ENCODE measurements at regions not wholly inside any gene's neighbourhood (a gene's known extent, or its start where the extent isn't known, plus 50 kb on each side); places are given as distances from the start of the nearest gene placed in this dataset.
A peak's percentile ranks its signal among the peaks of the same experiment; 100 is the strongest.

DNA sequence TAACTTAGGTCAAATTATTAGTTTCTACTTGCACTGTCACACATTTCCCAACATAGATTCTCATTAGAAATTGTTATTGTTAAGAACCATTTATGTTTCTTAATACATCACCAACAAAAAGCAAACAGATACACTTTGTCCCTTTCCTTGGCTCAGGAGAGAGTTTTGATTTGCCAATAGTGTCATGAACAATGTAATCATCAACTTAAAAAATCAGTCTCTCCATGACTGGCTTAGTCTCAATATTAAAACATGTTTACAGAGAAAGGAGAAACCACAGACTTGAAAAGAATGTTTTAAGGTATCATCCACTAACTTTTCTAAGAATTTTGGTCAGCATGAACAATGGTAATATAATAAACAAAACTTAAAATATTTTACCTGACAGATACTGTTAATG is 416.5 kb upstream of the KCNH7 start:
- TF ChIP-seq, protein P1, sequence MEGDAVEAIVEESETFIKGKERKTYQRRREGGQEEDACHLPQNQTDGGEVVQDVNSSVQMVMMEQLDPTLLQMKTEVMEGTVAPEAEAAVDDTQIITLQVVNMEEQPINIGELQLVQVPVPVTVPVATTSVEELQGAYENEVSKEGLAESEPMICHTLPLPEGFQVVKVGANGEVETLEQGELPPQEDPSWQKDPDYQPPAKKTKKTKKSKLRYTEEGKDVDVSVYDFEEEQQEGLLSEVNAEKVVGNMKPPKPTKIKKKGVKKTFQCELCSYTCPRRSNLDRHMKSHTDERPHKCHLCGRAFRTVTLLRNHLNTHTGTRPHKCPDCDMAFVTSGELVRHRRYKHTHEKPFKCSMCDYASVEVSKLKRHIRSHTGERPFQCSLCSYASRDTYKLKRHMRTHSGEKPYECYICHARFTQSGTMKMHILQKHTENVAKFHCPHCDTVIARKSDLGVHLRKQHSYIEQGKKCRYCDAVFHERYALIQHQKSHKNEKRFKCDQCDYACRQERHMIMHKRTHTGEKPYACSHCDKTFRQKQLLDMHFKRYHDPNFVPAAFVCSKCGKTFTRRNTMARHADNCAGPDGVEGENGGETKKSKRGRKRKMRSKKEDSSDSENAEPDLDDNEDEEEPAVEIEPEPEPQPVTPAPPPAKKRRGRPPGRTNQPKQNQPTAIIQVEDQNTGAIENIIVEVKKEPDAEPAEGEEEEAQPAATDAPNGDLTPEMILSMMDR (IDR thresholded peaks at IDR 0.05; ENCODE audit: low read depth, low read length), result no peak

DNA sequence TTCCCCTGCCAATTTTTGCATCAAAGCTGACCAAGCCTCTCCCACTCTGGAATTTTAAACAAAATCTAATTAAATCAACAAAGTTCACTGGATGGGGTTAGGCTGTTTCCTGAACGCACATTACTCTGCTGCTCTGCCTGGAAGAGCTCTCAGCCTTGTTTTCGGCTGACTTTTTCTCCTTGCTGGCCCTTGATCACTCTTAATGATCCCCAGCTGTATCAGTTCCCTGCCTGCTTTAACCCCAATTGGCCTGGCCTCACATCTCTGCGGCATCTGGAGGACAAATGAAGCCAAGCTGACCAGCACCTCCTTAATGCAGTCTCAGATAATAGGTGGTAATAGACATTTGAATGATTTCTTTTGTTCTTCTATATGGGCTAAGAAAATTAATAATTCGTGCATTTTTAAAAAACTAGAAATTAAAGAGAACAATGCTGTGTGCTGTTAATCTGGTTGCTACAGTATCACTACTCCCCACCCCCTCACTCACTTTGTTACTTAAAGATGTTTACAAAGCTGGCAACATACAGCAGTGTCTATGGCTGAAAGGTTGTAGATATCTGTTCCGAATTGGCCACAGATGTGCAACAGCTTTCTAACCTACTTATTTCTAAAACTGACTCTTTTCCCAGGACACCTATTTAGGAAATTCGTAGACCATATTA is 415.2 kb upstream of the KCNH7 start:
- TF ChIP-seq, protein P1 (IDR thresholded peaks at IDR 0.05; ENCODE audit: low read depth, low read length), result no peak
- peak; percentile 31 for DNase-seq (ENCODE audit: extremely low read depth, low read depth)

More for the DNA sequence above, 416.5 kb upstream of the KCNH7 start:
- DNase-seq (ENCODE audit: extremely low read depth, low read depth), result no peak

DNA sequence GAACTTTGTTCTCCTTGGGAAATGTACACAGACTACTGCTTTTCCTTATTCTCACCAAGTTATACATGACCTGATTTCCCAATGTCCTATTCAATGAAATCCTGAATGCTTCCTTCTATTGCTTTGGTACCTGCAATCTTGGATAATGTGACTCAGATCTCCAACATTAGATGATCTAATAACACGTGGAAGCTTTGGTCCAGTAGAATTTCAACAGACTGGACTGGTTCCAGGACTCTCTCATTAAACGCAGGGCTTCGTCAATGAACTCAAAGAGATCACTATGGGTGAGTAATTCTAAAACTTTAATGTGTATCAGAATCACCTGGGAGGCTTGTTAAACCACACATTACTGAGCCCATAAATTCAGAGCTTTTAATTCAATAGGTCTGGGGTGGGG is 413.6 kb upstream of the KCNH7 start:
- DNase-seq (ENCODE audit: extremely low read depth, low read depth), result no peak
- TF ChIP-seq, protein P1 (IDR thresholded peaks at IDR 0.05; ENCODE audit: low read depth, low read length), result no peak

DNA sequence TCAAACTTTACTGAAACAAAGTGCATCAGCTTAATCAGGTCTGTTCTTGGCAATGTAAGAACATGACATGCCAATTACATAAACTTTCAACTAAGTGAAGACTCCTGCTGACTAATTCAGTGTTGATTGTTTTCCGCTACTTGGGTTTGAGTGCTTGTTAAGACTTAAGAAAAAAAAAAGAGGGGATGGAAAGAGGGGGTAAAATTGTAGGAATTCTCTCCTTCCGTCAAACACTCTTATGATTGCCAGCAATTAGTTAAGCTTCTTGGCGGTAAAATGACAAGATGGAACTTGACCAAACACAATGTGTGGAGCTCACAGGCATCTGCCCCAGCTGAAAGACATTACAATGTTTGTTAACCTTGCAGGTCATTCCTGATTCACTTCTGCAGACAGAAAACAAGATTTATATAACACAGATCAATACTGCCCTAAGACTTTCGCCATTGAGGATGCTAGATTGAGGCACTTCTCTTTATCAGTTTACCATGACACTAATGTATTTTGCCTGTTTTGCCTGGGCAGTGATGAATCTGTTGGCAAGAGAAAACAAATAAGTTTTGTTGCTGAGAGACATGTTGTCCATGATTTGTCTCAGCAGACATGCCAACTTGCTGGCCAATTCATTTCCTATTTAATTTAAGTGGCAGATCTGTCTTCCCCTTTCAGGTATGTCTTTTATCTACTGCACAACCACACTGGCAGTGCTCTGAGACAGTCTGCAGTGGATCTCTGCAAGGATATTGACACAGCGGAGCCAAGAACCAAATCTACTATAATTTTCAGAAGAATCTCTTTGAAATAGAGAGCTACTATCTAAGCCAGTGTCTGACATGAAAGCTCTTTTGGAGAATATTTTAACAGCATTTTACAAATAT is 410.0 kb upstream of the KCNH7 start:
- DNase-seq (ENCODE audit: extremely low read depth, low read depth), result no peak
- TF ChIP-seq, protein P1 (IDR thresholded peaks at IDR 0.05; ENCODE audit: low read depth, low read length), result no peak

DNA sequence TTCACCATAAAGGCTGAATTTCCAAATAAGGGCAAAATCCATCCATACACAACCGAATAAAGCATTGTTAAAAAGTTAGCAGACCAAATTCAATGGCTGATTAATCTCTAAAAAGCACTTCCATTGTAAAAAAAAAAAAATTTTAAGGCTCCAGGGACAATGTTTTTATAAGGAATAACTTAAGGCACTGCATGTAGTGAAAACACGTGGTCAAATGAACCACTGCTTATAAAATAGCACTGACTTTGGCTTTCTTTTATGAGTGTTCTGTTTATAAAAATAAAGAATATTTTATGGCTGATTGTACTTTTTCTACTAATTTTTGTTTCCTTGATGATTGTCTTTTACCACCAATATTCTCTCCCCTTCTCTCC is 409.3 kb upstream of the KCNH7 start:
- no peak for DNase-seq (ENCODE audit: extremely low read depth, low read depth)
- TF ChIP-seq, protein P1 (IDR thresholded peaks at IDR 0.05; ENCODE audit: low read depth, low read length), result no peak

DNA sequence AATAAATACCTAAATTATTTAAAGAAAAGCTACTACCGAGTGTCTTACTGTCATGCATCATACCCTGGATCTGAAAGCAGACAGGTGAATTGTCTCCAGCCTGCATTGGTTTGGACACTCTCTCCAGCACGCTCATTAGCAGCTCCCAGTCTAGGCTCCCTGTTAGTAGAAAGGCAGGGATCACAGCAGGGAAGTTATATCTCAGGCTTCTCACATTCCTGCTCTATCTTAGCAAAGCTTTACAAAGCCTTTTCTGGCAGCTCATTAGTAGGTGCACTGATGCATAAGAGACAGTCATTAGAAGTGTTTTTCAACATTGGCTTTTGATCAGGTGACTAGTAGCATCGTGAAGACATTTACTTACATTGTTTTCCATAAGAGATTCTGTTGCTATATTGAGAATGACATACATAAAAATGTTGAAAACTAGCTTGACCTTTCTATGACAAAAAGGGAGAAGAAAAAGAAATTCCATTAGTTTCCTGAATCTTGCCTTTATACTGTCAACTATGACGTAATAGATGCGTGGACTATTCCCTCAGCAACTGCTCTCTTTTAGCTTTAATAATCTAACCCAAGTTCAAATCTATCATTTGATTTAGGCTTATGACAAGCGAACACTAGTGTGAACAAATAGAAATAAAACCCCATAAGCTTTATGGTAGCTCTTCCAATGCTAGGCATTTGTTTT is 408.7 kb upstream of the KCNH7 start:
- TF ChIP-seq, protein P1 (IDR thresholded peaks at IDR 0.05; ENCODE audit: low read depth, low read length), result no peak

DNA sequence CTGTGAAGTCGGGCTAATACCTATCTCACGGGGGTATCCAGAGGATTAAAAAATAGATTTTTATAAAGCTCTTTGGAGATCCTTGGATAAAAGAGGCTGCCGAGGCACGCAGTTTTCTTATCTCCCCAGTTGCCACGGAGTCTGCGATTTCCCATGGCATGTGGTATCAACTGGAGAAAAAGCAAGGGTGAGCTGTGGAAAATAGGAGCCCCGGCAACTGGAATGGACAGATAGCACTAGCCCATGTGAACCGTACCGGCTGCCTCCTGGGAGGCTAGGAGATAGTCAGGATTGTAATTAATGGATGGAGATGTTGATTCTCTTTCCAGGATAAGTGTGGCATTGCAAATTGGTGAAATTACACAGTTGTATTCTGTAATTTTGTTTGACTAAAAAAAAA is 407.6 kb upstream of the KCNH7 start:
- DNase-seq (ENCODE audit: extremely low read depth, low read depth), result no peak
- TF ChIP-seq, protein P1 (IDR thresholded peaks at IDR 0.05; ENCODE audit: low read depth, low read length), result no peak

More for the DNA sequence above, 408.7 kb upstream of the KCNH7 start:
- no peak for DNase-seq (ENCODE audit: extremely low read depth, low read depth)
